22Rv1 (cell line): ENCODE measurements at regions not wholly inside any gene's neighbourhood (a gene's known extent, or its start where the extent isn't known, plus 50 kb on each side); places are given as distances from the start of the nearest gene placed in this dataset.
"Not testable (repeated sequence)": the region's sequence is repeated elsewhere in the genome, so short reads cannot be mapped to it uniquely, and the experiment has no call there.

Experiments
- H3K27ac ChIP-seq: fragments of 450-650 bp; 2 replicates; pipeline ENCODE4 v1.5.1; 2017
- ZFX ChIP-seq: fragments of 450-650 bp; IDR thresholded peaks from 2 replicates; pipeline ENCODE4 v1.6.1; 2017; ENCODE audit warnings: antibody characterized with exemption, borderline replicate concordance
- TF ChIP-seq, protein P1 (sequence below): fragments of 450-650 bp; IDR thresholded peaks from 2 replicates; pipeline ENCODE4 v1.5.1; 2017; ENCODE audit warnings: mild to moderate bottlenecking

DNA sequence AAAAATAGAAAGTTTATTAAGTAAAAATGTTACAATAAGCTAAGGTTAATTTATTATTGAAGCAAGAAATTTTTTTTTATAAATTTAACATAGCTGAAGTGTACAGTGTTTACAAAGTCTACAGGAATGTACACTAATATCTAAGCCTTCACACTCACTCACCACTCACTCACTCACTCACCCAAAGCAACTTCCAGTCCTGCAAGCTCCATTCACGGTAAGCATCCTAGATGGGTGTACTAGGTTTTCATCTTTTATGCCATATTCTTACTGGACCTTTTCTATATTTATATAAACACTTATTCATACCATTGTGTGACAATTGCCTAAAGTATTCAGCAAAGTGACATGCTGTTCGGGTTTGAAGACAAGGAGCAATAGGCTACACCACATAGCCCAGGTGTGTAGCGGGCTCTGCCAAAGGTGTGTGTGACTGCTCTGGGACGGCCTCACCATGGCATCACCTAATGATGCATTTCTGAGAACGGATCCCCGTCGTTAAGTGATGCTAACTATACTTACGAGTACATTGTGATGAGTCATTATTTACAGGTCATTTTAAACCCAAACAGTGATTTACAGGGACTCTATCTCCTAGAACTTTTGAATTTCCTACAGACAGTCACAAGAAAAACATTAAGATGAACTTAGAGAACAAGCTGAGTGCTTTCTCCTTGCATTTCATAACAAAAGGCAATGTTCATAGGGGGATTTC lies 76.3 kb upstream of the ID2 start:
- no peak for TF ChIP-seq ZFX
- TF ChIP-seq, protein P1, sequence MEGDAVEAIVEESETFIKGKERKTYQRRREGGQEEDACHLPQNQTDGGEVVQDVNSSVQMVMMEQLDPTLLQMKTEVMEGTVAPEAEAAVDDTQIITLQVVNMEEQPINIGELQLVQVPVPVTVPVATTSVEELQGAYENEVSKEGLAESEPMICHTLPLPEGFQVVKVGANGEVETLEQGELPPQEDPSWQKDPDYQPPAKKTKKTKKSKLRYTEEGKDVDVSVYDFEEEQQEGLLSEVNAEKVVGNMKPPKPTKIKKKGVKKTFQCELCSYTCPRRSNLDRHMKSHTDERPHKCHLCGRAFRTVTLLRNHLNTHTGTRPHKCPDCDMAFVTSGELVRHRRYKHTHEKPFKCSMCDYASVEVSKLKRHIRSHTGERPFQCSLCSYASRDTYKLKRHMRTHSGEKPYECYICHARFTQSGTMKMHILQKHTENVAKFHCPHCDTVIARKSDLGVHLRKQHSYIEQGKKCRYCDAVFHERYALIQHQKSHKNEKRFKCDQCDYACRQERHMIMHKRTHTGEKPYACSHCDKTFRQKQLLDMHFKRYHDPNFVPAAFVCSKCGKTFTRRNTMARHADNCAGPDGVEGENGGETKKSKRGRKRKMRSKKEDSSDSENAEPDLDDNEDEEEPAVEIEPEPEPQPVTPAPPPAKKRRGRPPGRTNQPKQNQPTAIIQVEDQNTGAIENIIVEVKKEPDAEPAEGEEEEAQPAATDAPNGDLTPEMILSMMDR, result no peak
- no peak overlapping the region for H3K27ac ChIP-seq

DNA sequence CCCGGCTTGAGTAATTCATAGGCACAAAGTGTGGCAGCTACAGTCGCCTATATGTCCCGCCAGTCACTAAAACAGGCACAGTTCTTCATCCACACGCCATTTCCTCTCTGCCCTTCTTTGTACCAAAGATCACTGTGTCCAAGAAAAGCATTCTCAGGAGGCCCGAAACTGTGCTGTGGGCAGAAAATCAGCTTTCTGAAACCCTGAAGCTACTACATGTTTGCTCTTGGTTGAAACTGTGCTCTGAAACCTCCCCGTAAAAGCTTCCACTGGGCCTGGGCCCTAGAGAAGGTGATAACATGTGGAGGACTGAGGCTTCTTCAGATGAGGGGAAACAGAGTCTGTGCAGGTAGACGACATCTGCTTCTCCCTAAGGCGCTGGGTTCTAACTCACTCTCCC lies 75.6 kb upstream of the ID2 start:
- TF ChIP-seq, protein P1, result no peak
- TF ChIP-seq ZFX, result no peak
- no peak overlapping the region for H3K27ac ChIP-seq

DNA sequence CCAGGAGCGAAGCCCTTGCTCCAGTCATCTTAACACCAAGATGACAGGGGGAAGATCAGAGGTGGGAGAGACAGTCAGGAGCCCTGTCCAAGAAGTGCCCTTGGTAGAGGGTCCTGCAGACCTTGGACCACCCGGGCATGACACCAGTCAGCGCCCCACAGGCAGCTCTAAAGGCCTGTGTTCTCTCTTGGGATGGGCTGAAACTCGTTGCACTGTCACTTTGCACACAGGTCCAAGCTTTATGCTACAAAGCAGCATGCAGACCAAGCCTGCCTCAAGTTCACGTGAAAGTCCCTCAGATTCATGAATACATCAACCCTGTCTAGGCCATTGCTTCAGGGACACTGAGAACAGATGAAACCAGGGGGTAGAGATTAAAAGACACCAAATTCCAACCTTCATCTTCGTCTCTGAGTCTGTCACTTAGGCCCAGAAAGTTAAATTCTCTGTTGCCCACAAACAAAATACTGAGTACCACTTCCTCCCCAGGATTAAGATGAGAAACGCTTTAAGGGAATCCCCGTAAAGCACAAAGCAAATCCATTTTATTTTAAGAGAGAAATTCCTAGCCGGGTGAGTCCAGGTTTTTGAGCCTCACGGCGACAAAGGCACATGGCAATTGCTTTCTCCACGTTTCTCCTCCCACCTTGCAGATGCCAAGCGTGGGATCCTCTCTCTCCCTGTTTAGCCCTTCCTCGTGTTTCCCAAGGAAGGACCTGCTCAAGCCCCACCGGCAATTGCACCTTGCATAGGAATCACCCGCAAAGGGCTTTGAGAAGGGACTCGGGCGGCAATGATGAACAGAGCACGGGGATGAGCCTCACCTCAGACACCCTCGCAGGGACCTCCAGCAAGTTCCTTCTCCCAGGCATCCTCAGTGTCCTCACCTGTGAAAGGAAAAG lies 75.0 kb upstream of the ID2 start:
- TF ChIP-seq, protein P1, result no peak
- no peak for TF ChIP-seq ZFX
- H3K27ac ChIP-seq, result no peak overlapping the region

DNA sequence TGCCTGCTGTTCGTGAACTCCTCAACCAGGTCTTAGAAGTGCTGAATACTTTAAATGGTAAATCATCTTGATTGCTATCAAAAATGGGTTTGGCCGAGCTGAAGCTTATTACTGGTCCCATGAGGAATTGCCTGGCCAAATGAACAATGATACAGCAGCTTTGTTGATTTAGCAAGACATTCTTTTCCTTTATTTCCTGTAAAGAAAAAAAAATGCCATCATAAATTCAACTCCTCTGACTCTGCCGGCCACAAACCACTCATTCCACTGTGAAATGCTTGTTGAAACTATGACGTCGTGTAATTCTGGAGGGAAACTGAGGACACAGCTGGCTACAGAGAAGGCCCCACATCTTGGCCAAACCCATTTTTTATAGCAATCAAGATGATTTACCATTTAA lies 74.2 kb upstream of the ID2 start:
- TF ChIP-seq, protein P1, result no peak
- no peak for TF ChIP-seq ZFX
- no peak overlapping the region for H3K27ac ChIP-seq

DNA sequence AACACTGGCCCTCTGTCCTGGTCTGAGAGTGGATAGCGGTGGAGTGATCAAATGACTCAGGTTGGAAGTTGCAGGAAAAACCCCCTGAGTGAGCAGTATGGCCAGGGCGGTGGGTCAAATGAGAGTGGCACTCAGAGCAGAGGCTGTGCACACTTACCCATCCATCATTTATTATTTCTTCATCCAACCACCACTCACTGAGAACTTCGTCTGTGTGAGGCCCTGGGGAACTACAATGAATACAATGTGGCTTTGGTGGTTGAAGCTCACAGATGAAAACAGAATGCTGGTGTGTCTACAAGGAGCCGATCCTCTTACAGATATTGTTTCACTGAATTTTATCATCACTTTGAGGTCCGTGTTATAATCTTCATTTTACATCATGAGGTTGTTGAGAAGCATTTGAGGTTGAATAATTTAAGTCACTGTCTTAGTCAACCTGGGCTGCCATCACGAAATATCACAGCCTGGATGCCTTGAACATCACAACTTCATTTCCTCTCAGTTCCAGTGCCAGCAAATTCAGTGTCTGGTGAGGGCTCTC lies 73.4 kb upstream of the ID2 start:
- no peak overlapping the region for H3K27ac ChIP-seq
- TF ChIP-seq, protein P1, result no peak
- no peak for TF ChIP-seq ZFX

DNA sequence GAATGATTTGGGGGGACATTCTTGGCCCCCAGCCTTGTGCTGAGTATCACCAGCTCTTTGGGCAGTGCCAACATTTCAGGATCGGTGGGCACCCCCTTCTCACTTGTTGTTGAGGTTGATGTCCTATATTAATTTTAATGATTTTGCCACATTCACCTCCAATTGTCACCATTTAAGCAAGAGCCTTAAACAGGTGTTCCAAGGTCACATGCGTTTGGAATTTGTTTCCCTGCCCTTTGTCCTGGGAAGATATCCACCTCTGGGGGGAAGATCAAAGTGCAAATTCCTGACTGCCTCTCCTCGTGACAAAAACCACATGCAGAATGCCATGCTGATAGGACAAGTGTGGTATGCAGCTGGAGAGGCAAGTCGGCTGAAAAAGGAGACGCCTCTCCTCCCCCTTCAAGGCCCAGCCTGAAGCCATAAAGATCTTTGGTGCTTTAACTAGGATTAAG lies 72.5 kb upstream of the ID2 start:
- TF ChIP-seq, protein P1, result no peak
- no peak for TF ChIP-seq ZFX
- no peak overlapping the region for H3K27ac ChIP-seq

DNA sequence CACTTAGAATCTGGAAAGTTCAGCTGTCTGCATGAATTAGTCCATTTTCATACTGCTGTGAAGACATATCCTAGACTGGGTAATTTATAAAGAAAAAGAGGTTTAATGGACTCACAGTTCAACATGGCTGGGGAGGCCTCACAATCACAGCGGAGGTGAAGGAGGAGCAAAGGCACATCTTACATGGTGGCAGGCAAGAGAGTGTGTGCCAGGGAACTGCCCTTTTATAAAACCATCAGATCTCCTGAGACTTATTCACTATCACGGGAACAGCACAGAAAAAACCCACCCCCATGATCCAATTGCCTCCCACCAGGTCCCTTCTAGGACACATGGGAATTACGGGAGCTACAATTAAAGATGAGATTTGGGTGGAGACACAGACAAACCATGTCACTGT lies 71.1 kb upstream of the ID2 start:
- not testable (repeated sequence) for H3K27ac ChIP-seq
